Sigmoid colon (tissue), 4 donors: ENCODE measurements at regions not wholly inside any gene's neighbourhood (a gene's known extent, or its start where the extent isn't known, plus 50 kb on each side); places are given as distances from the start of the nearest gene placed in this dataset.

Experiments
- EP300 ChIP-seq, 4 donors: sonication (generic); formaldehyde crosslinking; IDR thresholded peaks; one replicate each; pipeline ENCODE4 v1.6.1; 2017; ENCODE audit warnings: antibody characterized with exemption in 4 of 4
- POLR2A ChIP-seq, 2 donors: fragments of 450-650 bp; IDR thresholded peaks; one replicate each; pipeline ENCODE4 v1.6.1; 2016; ENCODE audit warnings: antibody characterized with exemption in 2 of 2, mild to moderate bottlenecking in 2 of 2, moderate library complexity in 2 of 2
- POLR2AphosphoS5 ChIP-seq, 4 donors: sonication (generic); formaldehyde crosslinking; IDR thresholded peaks; one replicate each; pipeline ENCODE4 v1.6.1; 2017; ENCODE audit warnings: antibody characterized with exemption in 4 of 4
- TF ChIP-seq, protein P1 (sequence below), 4 experiments: fragments of 450-650 bp in 3 of 4; fragments of 200-600 bp in 1 of 4; IDR thresholded peaks; one replicate each; pipeline ENCODE4 v1.5.1; 2016 to 2019; ENCODE audit warnings: antibody characterized with exemption in 4 of 4, mild to moderate bottlenecking in 3 of 4, moderate library complexity in 2 of 4

DNA sequence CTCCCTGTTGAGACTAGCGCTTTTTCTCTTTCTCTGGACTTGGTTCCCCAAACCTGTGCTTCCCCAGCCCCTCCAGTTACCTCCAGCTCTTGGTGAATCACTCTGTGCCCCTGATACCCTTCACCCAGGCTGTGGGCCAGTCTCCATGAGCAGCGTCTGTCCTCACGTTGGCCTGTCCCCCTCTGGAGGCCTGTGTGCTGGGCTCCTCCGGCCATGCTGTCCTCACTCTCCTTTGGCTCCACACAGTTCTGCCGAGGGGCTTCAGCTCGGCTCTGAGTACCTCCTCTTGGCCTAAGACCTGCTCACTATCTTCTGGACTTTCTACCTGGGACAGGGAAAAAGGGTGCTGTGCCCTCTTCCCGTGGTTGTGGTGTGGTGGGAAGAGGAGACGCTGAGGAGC lies 140.2 kb upstream of the TNS3 start:
- TF ChIP-seq POLR2AphosphoS5 (IDR thresholded peaks at IDR 0.05), result no peak
- TF ChIP-seq, protein P1, sequence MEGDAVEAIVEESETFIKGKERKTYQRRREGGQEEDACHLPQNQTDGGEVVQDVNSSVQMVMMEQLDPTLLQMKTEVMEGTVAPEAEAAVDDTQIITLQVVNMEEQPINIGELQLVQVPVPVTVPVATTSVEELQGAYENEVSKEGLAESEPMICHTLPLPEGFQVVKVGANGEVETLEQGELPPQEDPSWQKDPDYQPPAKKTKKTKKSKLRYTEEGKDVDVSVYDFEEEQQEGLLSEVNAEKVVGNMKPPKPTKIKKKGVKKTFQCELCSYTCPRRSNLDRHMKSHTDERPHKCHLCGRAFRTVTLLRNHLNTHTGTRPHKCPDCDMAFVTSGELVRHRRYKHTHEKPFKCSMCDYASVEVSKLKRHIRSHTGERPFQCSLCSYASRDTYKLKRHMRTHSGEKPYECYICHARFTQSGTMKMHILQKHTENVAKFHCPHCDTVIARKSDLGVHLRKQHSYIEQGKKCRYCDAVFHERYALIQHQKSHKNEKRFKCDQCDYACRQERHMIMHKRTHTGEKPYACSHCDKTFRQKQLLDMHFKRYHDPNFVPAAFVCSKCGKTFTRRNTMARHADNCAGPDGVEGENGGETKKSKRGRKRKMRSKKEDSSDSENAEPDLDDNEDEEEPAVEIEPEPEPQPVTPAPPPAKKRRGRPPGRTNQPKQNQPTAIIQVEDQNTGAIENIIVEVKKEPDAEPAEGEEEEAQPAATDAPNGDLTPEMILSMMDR (IDR thresholded peaks at IDR 0.05), result no peak
- TF ChIP-seq EP300 (IDR thresholded peaks at IDR 0.05), result no peak
- no peak for TF ChIP-seq POLR2A (IDR thresholded peaks at IDR 0.05)
